K562 (cell line): ENCODE measurements at regions not wholly inside any gene's neighbourhood (a gene's known extent, or its start where the extent isn't known, plus 50 kb on each side); places are given as distances from the start of the nearest gene placed in this dataset.

Experiments
- ATAC-seq: fragments of 200-7000 bp; cut with Tn5 transposase; 3 replicates; pipeline ENCODE4 v1.9.1; 2020; ENCODE audit warnings: moderate library complexity
- BruUV-seq: library from RNA; stranded (reverse); fragments of 400-500 nt; replicated peaks from 2 replicates; lab custom pipeline; 2021; lab: Mats Ljungman, UMichigan
- CTCF ChIA-PET: fragments of 300-600 bp; formaldehyde crosslinking; extraction: SDS; loops from one replicate; lab custom pipeline; 2021; ENCODE audit warnings: low intra/inter-chr PET ratio; lab: Yijun Ruan, JAX
- POLR2A ChIA-PET: fragments of 300-600, 350-650 bp; sonication (Branson Sonifier 250); formaldehyde crosslinking; extraction: SDS; loops from one replicate; lab custom pipeline; 2021; ENCODE audit warnings: antibody characterized with exemption, inconsistent platforms; lab: Yijun Ruan, JAX
- DNase-seq, 4 experiments: peaks; one replicate each; pipeline versions ENCODE4 v3.0.0 to v3.0.0-alpha.2; 2011 to 2018; ENCODE audit warnings: low spot score in 3 of 4, mixed read lengths in 3 of 4; ENCODE audit errors: extremely low read depth in 1 of 4
- FAIRE-seq: peaks from 2 replicates; lab custom pipeline; 2011; peaks lifted over from hg19 to GRCh38; lab: Jason Lieb, UNC
- H2AFZ ChIP-seq: 2 replicates; pipeline ENCODE4 v1.6.0; 2011; ENCODE audit warnings: low read depth, low read length, control low read depth, inconsistent platforms
- H3K27ac ChIP-seq: fragments of 200-600 bp; 3 replicates; pipeline ENCODE4 v1.8.0; 2011; ENCODE audit warnings: low read depth, mild to moderate bottlenecking, control low read depth, inconsistent platforms, low read length, moderate library complexity, mixed read lengths; ENCODE audit errors: extremely low read depth
- H3K27me3 ChIP-seq, 2 experiments: fragments of 300-600 bp in 1 of 2; 2 replicates in 1 of 2; 3 replicates in 1 of 2; pipeline versions ENCODE4 v1.6.0 to v1.8.0; 2011; ENCODE audit warnings: inconsistent platforms in 2 of 2, low read length in 2 of 2, mild to moderate bottlenecking in 1 of 2, mixed read lengths in 1 of 2, moderate library complexity in 1 of 2; ENCODE audit not compliant: control insufficient read depth in 2 of 2, insufficient read depth in 2 of 2
- H3K36me3 ChIP-seq: fragments of 300-600 bp; 3 replicates; pipeline ENCODE4 v1.8.0; 2011; ENCODE audit warnings: mild to moderate bottlenecking, low read length, inconsistent platforms; ENCODE audit not compliant: control insufficient read depth, insufficient read depth
- H3K4me1 ChIP-seq, 2 experiments: fragments of 200-600 bp in 1 of 2; replicated peaks in 1 of 2; 2 replicates in 1 of 2; 3 replicates in 1 of 2; pipeline versions ENCODE4 v1.5.1 to v1.8.0; 2011; ENCODE audit warnings: inconsistent platforms in 2 of 2, low read length in 2 of 2, mild to moderate bottlenecking in 1 of 2, mixed read lengths in 1 of 2, moderate library complexity in 1 of 2; ENCODE audit not compliant: control insufficient read depth in 2 of 2, insufficient read depth in 2 of 2
- H3K4me2 ChIP-seq: 2 replicates; pipeline ENCODE4 v1.6.1; 2011; ENCODE audit warnings: low read length, control low read depth, inconsistent platforms, mixed read lengths; ENCODE audit not compliant: insufficient read depth
- H3K4me3 ChIP-seq: fragments of 200-600 bp; sonication (generic), shearing (Covaris generic); 2 replicates; pipeline ENCODE4 v1.5.1; 2016; ENCODE audit warnings: control low read depth, inconsistent platforms
- H3K79me2 ChIP-seq: fragments of 200-600 bp; 3 replicates; pipeline ENCODE4 v1.8.0; 2011; ENCODE audit warnings: low read length, inconsistent platforms; ENCODE audit not compliant: control insufficient read depth, insufficient read depth
- H3K9ac ChIP-seq, 2 experiments: 2 replicates each; pipeline versions ENCODE4 v1.6.0 to v1.6.1; 2011; ENCODE audit warnings: low read depth in 2 of 2, low read length in 2 of 2, control low read depth in 1 of 2, inconsistent platforms in 1 of 2, mild to moderate bottlenecking in 1 of 2, mixed read lengths in 1 of 2; ENCODE audit not compliant: insufficient read depth in 1 of 2
- H3K9me1 ChIP-seq: one replicate; pipeline ENCODE4 v1.6.0; 2011; ENCODE audit warnings: inconsistent platforms, mild to moderate bottlenecking, low read length, moderate library complexity; ENCODE audit not compliant: control insufficient read depth, insufficient read depth
- H3K9me3 ChIP-seq: replicated peaks from 2 replicates; pipeline ENCODE4 v1.5.1; 2011; ENCODE audit warnings: low read depth, low read length, inconsistent platforms; ENCODE audit not compliant: control insufficient read depth, insufficient read depth
- H4K20me1 ChIP-seq: replicated peaks from 2 replicates; pipeline ENCODE4 v1.6.1; 2011; ENCODE audit warnings: low read length, inconsistent platforms, mixed read lengths; ENCODE audit not compliant: control insufficient read depth, insufficient read depth
- BCL6 ChIP-seq: fragments of 250-450 bp; sonication (Bioruptor Pico); IDR thresholded peaks from 2 replicates; pipeline ENCODE4 v1.4.0; 2020
- CCAR2 ChIP-seq: fragments of 200-400 bp; formaldehyde crosslinking; IDR thresholded peaks from 2 replicates; pipeline ENCODE4 v1.6.1; 2017; ENCODE audit warnings: mild to moderate bottlenecking, low read depth, low read length
- CTBP1 ChIP-seq: fragments of 450-650 bp; IDR thresholded peaks from 2 replicates; pipeline ENCODE4 v1.6.1; 2016; ENCODE audit warnings: borderline replicate concordance
- DPF2 ChIP-seq: fragments of 450-650 bp; IDR thresholded peaks from 2 replicates; pipeline ENCODE4 v1.6.1; 2016
- FIP1L1 ChIP-seq: fragments of 200-400 bp; formaldehyde crosslinking; IDR thresholded peaks from 2 replicates; pipeline ENCODE4 v1.6.1; 2018; ENCODE audit warnings: mild to moderate bottlenecking, low read depth, low read length; ENCODE audit not compliant: poor library complexity, severe bottlenecking
- ILK ChIP-seq: fragments of 450-650 bp; IDR thresholded peaks from 2 replicates; pipeline ENCODE4 v1.6.1; 2016; ENCODE audit warnings: missing genetic modification characterization, low read depth, mild to moderate bottlenecking, missing compliant biosample characterization, moderate library complexity, borderline replicate concordance
- MXI1 ChIP-seq: IDR thresholded peaks from 2 replicates; pipeline ENCODE4 v1.6.1; 2011; ENCODE audit warnings: low read depth, mild to moderate bottlenecking, improper control_type of control experiment, low read length
- NR4A1 ChIP-seq, 2 experiments: fragments of 250-450 bp in 1 of 2; fragments of 450-650 bp in 1 of 2; sonication (Bioruptor Pico) in 1 of 2; IDR thresholded peaks; 2 replicates each; pipeline versions ENCODE4 v1.4.0 to v1.6.1; 2016 to 2020; ENCODE audit warnings: mild to moderate bottlenecking in 2 of 2, missing compliant biosample characterization in 1 of 2, missing genetic modification characterization in 1 of 2, moderate library complexity in 1 of 2
- NUFIP1 ChIP-seq: fragments of 450-650 bp; IDR thresholded peaks from 2 replicates; pipeline ENCODE4 v1.6.1; 2018; ENCODE audit not compliant: partially characterized antibody
- POLR2B ChIP-seq: fragments of 450-650 bp; IDR thresholded peaks from 2 replicates; pipeline ENCODE4 v1.6.1; 2018; ENCODE audit warnings: low read depth; ENCODE audit not compliant: partially characterized antibody
- RBM14 ChIP-seq: fragments of 200-400 bp; formaldehyde crosslinking; IDR thresholded peaks from 2 replicates; pipeline ENCODE4 v1.6.1; 2018; ENCODE audit warnings: low read depth, mild to moderate bottlenecking, low read length, moderate library complexity, borderline replicate concordance; ENCODE audit not compliant: insufficient read depth
- TBL1XR1 ChIP-seq, 2 experiments: IDR thresholded peaks; 2 replicates each; pipeline ENCODE4 v1.6.1; 2012; ENCODE audit warnings: improper control_type of control experiment in 2 of 2, low read length in 2 of 2, mild to moderate bottlenecking in 1 of 2
- TRIM28 ChIP-seq: fragments of 450-650 bp; IDR thresholded peaks from 2 replicates; pipeline ENCODE4 v1.6.1; 2017
- ZFP30 ChIP-seq: fragments of 250-450 bp; sonication (Bioruptor Pico); IDR thresholded peaks from 2 replicates; pipeline ENCODE4 v1.8.0; 2022; ENCODE audit warnings: moderate library complexity, mild to moderate bottlenecking, inconsistent platforms, borderline replicate concordance
- ZNF165 ChIP-seq: fragments of 250-450 bp; sonication (Bioruptor Pico); IDR thresholded peaks from 2 replicates; pipeline ENCODE4 v1.4.0; 2020; ENCODE audit warnings: borderline replicate concordance
- WGBS: fragments of 100-300 bp; shearing (Covaris generic); methylation state at CpG from one replicate; pipeline ENCODE4 v1.1.6; 2016; ENCODE audit warnings: low coverage, mixed read lengths; ENCODE audit not compliant: insufficient coverage; ENCODE audit errors: missing lambda C conversion rate; 5-methylcytosine and 5-hydroxymethylcytosine counted together
- in situ Hi-C: fragments of 300-500 bp; cut with MboI; formaldehyde crosslinking; loops from 4 replicates; pipeline ENCODE4 v1.15.0; 2018; ENCODE audit warnings: inconsistent platforms, mixed read lengths
- intact Hi-C: fragments of 100-400 bp; cut with micrococcal nuclease; formaldehyde crosslinking; loops from 2 replicates; pipeline ENCODE4 v1.14.2; 2022
- TF ChIP-seq, protein P1 (sequence below): fragments of 250-450 bp; sonication (Bioruptor Pico); IDR thresholded peaks from 2 replicates; pipeline ENCODE4 v1.4.0; 2020; ENCODE audit warnings: borderline replicate concordance
- TF ChIP-seq, protein P2 (sequence below): fragments of 450-650 bp; IDR thresholded peaks from 2 replicates; pipeline ENCODE4 v1.6.1; 2014; ENCODE audit warnings: low read depth, mild to moderate bottlenecking, moderate library complexity, borderline replicate concordance
- TF ChIP-seq, protein P3 (sequence below): fragments of 450-650 bp; IDR thresholded peaks from 2 replicates; pipeline ENCODE4 v1.6.1; 2018; ENCODE audit warnings: mild to moderate bottlenecking, low read depth; ENCODE audit not compliant: partially characterized antibody
- TF ChIP-seq, protein P4 (sequence below): sonication (generic); formaldehyde crosslinking; IDR thresholded peaks from 2 replicates; pipeline ENCODE4 v1.8.0; 2022; ENCODE audit warnings: mild to moderate bottlenecking, missing genetic modification reagents

DNA sequence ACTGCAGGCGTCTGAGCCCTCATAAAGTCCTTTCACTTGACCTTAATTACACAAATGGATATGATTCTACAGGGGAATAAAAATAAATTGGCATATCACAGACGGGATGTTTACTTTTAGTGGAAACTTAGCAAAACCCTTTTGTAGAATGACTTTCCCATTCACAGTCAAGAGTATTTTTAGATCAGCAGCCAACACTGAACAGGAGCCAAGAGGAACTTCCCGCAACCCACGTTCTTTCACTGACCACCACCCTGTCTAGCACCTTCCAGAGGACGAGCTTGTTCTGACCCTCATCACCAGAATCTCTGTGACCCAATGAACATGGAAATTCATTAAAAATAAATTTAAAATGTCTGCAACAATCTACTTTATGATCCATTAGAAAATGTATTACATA is 119.0 kb upstream of the SNTG2 start (continued):
- TF ChIP-seq, protein P1, sequence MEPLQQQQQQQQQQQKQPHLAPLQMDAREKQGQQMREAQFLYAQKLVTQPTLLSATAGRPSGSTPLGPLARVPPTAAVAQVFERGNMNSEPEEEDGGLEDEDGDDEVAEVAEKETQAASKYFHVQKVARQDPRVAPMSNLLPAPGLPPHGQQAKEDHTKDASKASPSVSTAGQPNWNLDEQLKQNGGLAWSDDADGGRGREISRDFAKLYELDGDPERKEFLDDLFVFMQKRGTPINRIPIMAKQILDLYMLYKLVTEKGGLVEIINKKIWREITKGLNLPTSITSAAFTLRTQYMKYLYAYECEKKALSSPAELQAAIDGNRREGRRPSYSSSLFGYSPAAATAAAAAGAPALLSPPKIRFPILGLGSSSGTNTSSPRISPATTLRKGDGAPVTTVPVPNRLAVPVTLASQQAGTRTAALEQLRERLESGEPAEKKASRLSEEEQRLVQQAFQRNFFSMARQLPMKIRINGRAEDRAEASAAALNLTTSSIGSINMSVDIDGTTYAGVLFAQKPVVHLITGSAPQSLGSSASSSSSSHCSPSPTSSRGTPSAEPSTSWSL, result no peak
- TF ChIP-seq ZNF165 (CRISPR knock-in tag), result no peak
- TF ChIP-seq MXI1, result no peak
- TF ChIP-seq, protein P2, sequence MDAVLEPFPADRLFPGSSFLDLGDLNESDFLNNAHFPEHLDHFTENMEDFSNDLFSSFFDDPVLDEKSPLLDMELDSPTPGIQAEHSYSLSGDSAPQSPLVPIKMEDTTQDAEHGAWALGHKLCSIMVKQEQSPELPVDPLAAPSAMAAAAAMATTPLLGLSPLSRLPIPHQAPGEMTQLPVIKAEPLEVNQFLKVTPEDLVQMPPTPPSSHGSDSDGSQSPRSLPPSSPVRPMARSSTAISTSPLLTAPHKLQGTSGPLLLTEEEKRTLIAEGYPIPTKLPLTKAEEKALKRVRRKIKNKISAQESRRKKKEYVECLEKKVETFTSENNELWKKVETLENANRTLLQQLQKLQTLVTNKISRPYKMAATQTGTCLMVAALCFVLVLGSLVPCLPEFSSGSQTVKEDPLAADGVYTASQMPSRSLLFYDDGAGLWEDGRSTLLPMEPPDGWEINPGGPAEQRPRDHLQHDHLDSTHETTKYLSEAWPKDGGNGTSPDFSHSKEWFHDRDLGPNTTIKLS, result no peak
- TF ChIP-seq ILK (tag), result no peak
- no peak for TF ChIP-seq FIP1L1
- no peak for TF ChIP-seq RBM14

DNA sequence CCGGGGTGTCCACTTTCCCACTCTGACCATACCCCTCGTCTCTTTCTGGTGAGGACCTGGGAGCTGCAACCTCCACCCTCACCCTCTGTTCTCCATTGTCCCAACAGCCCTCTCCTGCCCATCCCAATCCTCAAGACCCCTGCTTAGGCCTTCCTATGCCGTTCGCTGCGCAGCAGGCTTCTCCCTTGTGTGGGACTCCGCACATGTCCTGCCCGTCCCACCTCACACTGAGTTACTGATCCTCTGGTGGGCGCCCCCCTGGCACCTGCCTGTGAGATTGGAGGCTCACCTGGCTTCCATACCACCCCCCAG is 119.5 kb upstream of the SNTG2 start:
- no TSS peak for BruUV-seq
- H3K4me1 ChIP-seq, result no peaks in the 10 kb centered on the region
- in situ Hi-C loops, result no loop called here
- H3K36me3 ChIP-seq, result no peaks in the 10 kb centered on the region
- intact Hi-C loops, result no loop called here
- no peaks in the 10 kb centered on the region for H3K9me3 ChIP-seq
- FAIRE-seq (no peak), DNase-seq (no peak), ATAC-seq (no peak)
- TF ChIP-seq BCL6 (CRISPR knock-in tag) (no peak), DPF2 (no peak), NUFIP1 (no peak), POLR2B (no peak), CTBP1 (no peak), NR4A1 (CRISPR knock-in tag; IDR thresholded peaks at IDR 0.05) (no peak), NR4A1 (tag; IDR thresholded peaks at IDR 0.05) (no peak), CCAR2 (no peak), ZFP30 (CRISPR knock-in tag) (no peak), TRIM28 (no peak), TBL1XR1 (IDR thresholded peaks at IDR 0.05; ENCODE audit: low read length in 2 of 2) (no peak)
- TF ChIP-seq, protein P3, sequence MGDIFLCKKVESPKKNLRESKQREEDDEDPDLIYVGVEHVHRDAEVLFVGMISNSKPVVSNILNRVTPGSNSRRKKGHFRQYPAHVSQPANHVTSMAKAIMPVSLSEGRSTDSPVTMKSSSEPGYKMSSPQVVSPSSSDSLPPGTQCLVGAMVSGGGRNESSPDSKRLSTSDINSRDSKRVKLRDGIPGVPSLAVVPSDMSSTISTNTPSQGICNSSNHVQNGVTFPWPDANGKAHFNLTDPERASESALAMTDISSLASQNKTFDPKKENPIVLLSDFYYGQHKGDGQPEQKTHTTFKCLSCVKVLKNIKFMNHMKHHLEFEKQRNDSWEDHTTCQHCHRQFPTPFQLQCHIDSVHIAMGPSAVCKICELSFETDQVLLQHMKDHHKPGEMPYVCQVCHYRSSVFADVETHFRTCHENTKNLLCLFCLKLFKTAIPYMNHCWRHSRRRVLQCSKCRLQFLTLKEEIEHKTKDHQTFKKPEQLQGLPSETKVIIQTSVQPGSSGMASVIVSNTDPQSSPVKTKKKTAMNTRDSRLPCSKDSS, result no peak
- TF ChIP-seq, protein P4, sequence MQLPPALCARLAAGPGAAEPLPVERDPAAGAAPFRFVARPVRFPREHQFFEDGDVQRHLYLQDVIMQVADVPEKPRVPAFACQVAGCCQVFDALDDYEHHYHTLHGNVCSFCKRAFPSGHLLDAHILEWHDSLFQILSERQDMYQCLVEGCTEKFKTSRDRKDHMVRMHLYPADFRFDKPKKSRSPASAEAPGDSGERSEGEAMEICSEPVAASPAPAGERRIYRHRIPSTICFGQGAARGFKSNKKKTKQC (CRISPR knock-in tag), result no peak
- H3K27me3 ChIP-seq, result peaks cover 6 to 32% of the 10 kb centered on the region in 2 experiments; a peak in 4 of 5 replicates
- H2AFZ ChIP-seq, result no peak overlapping the region
- H3K9me1 ChIP-seq, result no peaks in the 10 kb centered on the region
- ChIA-PET POLR2A (no interaction called here), CTCF (no interaction called here)
- no peak overlapping the region for H3K4me2 ChIP-seq
- no peak overlapping the region for H3K27ac ChIP-seq
- no peak overlapping the region for H3K9ac ChIP-seq
- no peaks in the 10 kb centered on the region for H4K20me1 ChIP-seq
- H3K4me3 ChIP-seq, result no peak overlapping the region
- WGBS, result 1% methylated on average over 8 of the region's 8 CpGs
- H3K79me2 ChIP-seq, result no peaks in the 10 kb centered on the region
